ENCODE measurements at regions not wholly inside any gene's neighbourhood (a gene's known extent, or its start where the extent isn't known, plus 50 kb on each side); places are given as distances from the start of the nearest gene placed in this dataset.

- TF ChIP-seq FOXP1 (CRISPR knock-in tag; IDR thresholded peaks at IDR 0.05; ENCODE audit: borderline replicate concordance) (no peak), NFATC4 (CRISPR knock-in tag; IDR thresholded peaks at IDR 0.05) (no peak)
These were observed 629.2 kb upstream of the USP24 start for GRCh38 chr1:55844322-55844721.
